SK-N-SH treated with all-trans-retinoic acid at 6 μM for 48 hours (cell line): ENCODE measurements at regions not wholly inside any gene's neighbourhood (a gene's known extent, or its start where the extent isn't known, plus 50 kb on each side); places are given as distances from the start of the nearest gene placed in this dataset.
A peak's percentile ranks its signal among the peaks of the same experiment; 100 is the strongest.

Experiments
- ATAC-seq: fragments of 200-7000 bp; cut with Tn5 transposase; 3 replicates; pipeline ENCODE4 v1.9.1; 2020; ENCODE audit warnings: mild to moderate bottlenecking, moderate library complexity
- ARNTL ChIP-seq: fragments of 450-650 bp; formaldehyde crosslinking; IDR thresholded peaks from 2 replicates; pipeline ENCODE4 v1.5.0; 2020; ENCODE audit warnings: low read depth, mild to moderate bottlenecking, moderate library complexity, borderline replicate concordance
- BACH2 ChIP-seq: fragments of 250-450 bp; sonication (Bioruptor Pico); IDR thresholded peaks from 2 replicates; pipeline ENCODE4 v1.9.0; 2021; ENCODE audit warnings: mild to moderate bottlenecking, borderline replicate concordance
- CREB5 ChIP-seq: fragments of 250-450 bp; sonication (Bioruptor Pico); IDR thresholded peaks from 2 replicates; pipeline ENCODE4 v1.5.1; 2020; ENCODE audit warnings: low read depth, mild to moderate bottlenecking, moderate library complexity
- CSDC2 ChIP-seq: fragments of 250-450 bp; sonication (Bioruptor Pico); IDR thresholded peaks from 2 replicates; pipeline ENCODE4 v1.5.0; 2020; ENCODE audit warnings: mild to moderate bottlenecking, moderate library complexity
- CSRNP3 ChIP-seq: fragments of 250-450 bp; sonication (Bioruptor Pico); IDR thresholded peaks from 2 replicates; pipeline ENCODE4 v1.5.1; 2021; ENCODE audit warnings: mild to moderate bottlenecking, moderate library complexity
- GLIS3 ChIP-seq: fragments of 250-450 bp; sonication (Bioruptor Pico); IDR thresholded peaks from 2 replicates; pipeline ENCODE4 v1.5.0; 2020; ENCODE audit warnings: mild to moderate bottlenecking, moderate library complexity
- ISL1 ChIP-seq: fragments of 250-450 bp; sonication (Bioruptor Pico); IDR thresholded peaks from 2 replicates; pipeline ENCODE4 v2.1.2; 2022; ENCODE audit warnings: mild to moderate bottlenecking, moderate library complexity
- OSR1 ChIP-seq: fragments of 250-450 bp; sonication (Bioruptor Pico); IDR thresholded peaks from 2 replicates; pipeline ENCODE4 v1.8.0; 2022; ENCODE audit warnings: moderate library complexity, mild to moderate bottlenecking, inconsistent platforms
- PATZ1 ChIP-seq: fragments of 250-450 bp; sonication (Bioruptor Pico); IDR thresholded peaks from 2 replicates; pipeline ENCODE4 v1.8.0; 2020; ENCODE audit warnings: mild to moderate bottlenecking, moderate library complexity, borderline replicate concordance
- POU6F1 ChIP-seq: fragments of 250-450 bp; sonication (Bioruptor Pico); IDR thresholded peaks from 2 replicates; pipeline ENCODE4 v1.8.0; 2021; ENCODE audit warnings: low read depth, mild to moderate bottlenecking, moderate library complexity, borderline replicate concordance
- PPARA ChIP-seq: fragments of 250-450 bp; sonication (Bioruptor Pico); IDR thresholded peaks from 2 replicates; pipeline ENCODE4 v1.5.0; 2020; ENCODE audit warnings: mild to moderate bottlenecking, borderline replicate concordance
- RARB ChIP-seq: fragments of 250-450 bp; sonication (Bioruptor Pico); IDR thresholded peaks from 2 replicates; pipeline ENCODE4 v1.8.0; 2021; ENCODE audit warnings: mild to moderate bottlenecking, moderate library complexity
- SNAI2 ChIP-seq: fragments of 250-450 bp; sonication (Bioruptor Pico); IDR thresholded peaks from 2 replicates; pipeline ENCODE4 v1.5.0; 2020; ENCODE audit warnings: mild to moderate bottlenecking, moderate library complexity
- TCF4 ChIP-seq: fragments of 250-450 bp; sonication (Bioruptor Pico); IDR thresholded peaks from 2 replicates; pipeline ENCODE4 v1.8.0; 2021; ENCODE audit warnings: mild to moderate bottlenecking, moderate library complexity, borderline replicate concordance
- TOX ChIP-seq: fragments of 250-450 bp; sonication (Bioruptor Pico); IDR thresholded peaks from 2 replicates; pipeline ENCODE4 v1.8.0; 2021; ENCODE audit warnings: mild to moderate bottlenecking, moderate library complexity, borderline replicate concordance
- TSHZ2 ChIP-seq: fragments of 250-450 bp; sonication (Bioruptor Pico); IDR thresholded peaks from 2 replicates; pipeline ENCODE4 v1.5.0; 2020; ENCODE audit warnings: mild to moderate bottlenecking, moderate library complexity
- ZC3H10 ChIP-seq: fragments of 250-450 bp; sonication (Bioruptor Pico); IDR thresholded peaks from 2 replicates; pipeline ENCODE4 v1.5.1; 2021; ENCODE audit warnings: mild to moderate bottlenecking, moderate library complexity
- ZFP3 ChIP-seq: fragments of 250-450 bp; sonication (Bioruptor Pico); IDR thresholded peaks from 2 replicates; pipeline ENCODE4 v1.5.0; 2020; ENCODE audit warnings: mild to moderate bottlenecking, moderate library complexity
- ZFP30 ChIP-seq: fragments of 450-650 bp; formaldehyde crosslinking; IDR thresholded peaks from 2 replicates; pipeline ENCODE4 v1.5.0; 2022; ENCODE audit warnings: mild to moderate bottlenecking, moderate library complexity
- ZNF565 ChIP-seq: fragments of 450-650 bp; formaldehyde crosslinking; conservative IDR thresholded peaks from 2 replicates; pipeline ENCODE4 v1.5.0; 2020; ENCODE audit warnings: low read depth, mild to moderate bottlenecking, moderate library complexity
- ZNF70 ChIP-seq: fragments of 450-650 bp; formaldehyde crosslinking; IDR thresholded peaks from 2 replicates; pipeline ENCODE4 v1.5.0; 2020; ENCODE audit warnings: mild to moderate bottlenecking, moderate library complexity
- ZNF8 ChIP-seq: fragments of 450-650 bp; formaldehyde crosslinking; IDR thresholded peaks from 2 replicates; pipeline ENCODE4 v1.5.0; 2020; ENCODE audit warnings: mild to moderate bottlenecking, moderate library complexity

GRCh38 chr5:35297755-35298154, 67.5 kb upstream of the PRLR start:
- ATAC-seq, result no peak
- TF ChIP-seq GLIS3 (CRISPR knock-in tag) (no peak), OSR1 (CRISPR knock-in tag) (no peak), CSDC2 (no peak)

GRCh38 chr5:35294976-35295375, 64.7 kb upstream of the PRLR start:
- no peak for ATAC-seq
- TF ChIP-seq TSHZ2 (CRISPR knock-in tag) (no peak), ZFP3 (CRISPR knock-in tag) (no peak), GLIS3 (CRISPR knock-in tag) (no peak), CREB5 (CRISPR knock-in tag) (no peak), BACH2 (CRISPR knock-in tag) (no peak), ZNF70 (no peak), ZNF8 (CRISPR knock-in tag) (no peak)
- TF ChIP-seq, all 23 proteins: peak for 0

GRCh38 chr5:35294017-35294416, 63.7 kb upstream of the PRLR start:
- no peak for ATAC-seq
- TF ChIP-seq GLIS3 (CRISPR knock-in tag), result no peak

GRCh38 chr5:35285435-35285834, 55.1 kb upstream of the PRLR start:
- peak; percentile 42; the same call in 2 of the 3 replicates for ATAC-seq
- TF ChIP-seq ISL1 (CRISPR knock-in tag) (no peak), SNAI2 (no peak), RARB (no peak), ZNF565 (CRISPR knock-in tag) (no peak), PPARA (CRISPR knock-in tag) (no peak)

- ATAC-seq, result no peak
- TF ChIP-seq CREB5 (CRISPR knock-in tag) (no peak), PATZ1 (CRISPR knock-in tag) (no peak), PPARA (CRISPR knock-in tag) (no peak), CSDC2 (no peak), SNAI2 (no peak), ARNTL (CRISPR knock-in tag) (no peak), TSHZ2 (CRISPR knock-in tag) (no peak), OSR1 (CRISPR knock-in tag) (no peak), TCF4 (no peak), ZNF70 (no peak), POU6F1 (CRISPR knock-in tag) (no peak), ISL1 (CRISPR knock-in tag) (no peak), TOX (CRISPR knock-in tag) (no peak), ZFP30 (CRISPR knock-in tag) (no peak), ZC3H10 (no peak), ZNF565 (CRISPR knock-in tag) (no peak), CSRNP3 (CRISPR knock-in tag) (no peak)
Measured at GRCh38 chr5:35285011-35285410, 54.7 kb upstream of the PRLR start.
